ENCODE measurements at regions not wholly inside any gene's neighbourhood (a gene's known extent, or its start where the extent isn't known, plus 50 kb on each side); places are given as distances from the start of the nearest gene placed in this dataset.

- TF ChIP-seq, protein P1, sequence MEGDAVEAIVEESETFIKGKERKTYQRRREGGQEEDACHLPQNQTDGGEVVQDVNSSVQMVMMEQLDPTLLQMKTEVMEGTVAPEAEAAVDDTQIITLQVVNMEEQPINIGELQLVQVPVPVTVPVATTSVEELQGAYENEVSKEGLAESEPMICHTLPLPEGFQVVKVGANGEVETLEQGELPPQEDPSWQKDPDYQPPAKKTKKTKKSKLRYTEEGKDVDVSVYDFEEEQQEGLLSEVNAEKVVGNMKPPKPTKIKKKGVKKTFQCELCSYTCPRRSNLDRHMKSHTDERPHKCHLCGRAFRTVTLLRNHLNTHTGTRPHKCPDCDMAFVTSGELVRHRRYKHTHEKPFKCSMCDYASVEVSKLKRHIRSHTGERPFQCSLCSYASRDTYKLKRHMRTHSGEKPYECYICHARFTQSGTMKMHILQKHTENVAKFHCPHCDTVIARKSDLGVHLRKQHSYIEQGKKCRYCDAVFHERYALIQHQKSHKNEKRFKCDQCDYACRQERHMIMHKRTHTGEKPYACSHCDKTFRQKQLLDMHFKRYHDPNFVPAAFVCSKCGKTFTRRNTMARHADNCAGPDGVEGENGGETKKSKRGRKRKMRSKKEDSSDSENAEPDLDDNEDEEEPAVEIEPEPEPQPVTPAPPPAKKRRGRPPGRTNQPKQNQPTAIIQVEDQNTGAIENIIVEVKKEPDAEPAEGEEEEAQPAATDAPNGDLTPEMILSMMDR (conservative IDR thresholded peaks at IDR 0.05; ENCODE audit: low read length), result no peak
- no peak for TF ChIP-seq EZH2phosphoT487 (IDR thresholded peaks at IDR 0.05; ENCODE audit: borderline replicate concordance)
These were observed 95.7 kb downstream of the RBMX2 start for GRCh38 chrX:130497531-130497930.
